ENCODE measurements at regions not wholly inside any gene's neighbourhood (a gene's known extent, or its start where the extent isn't known, plus 50 kb on each side); places are given as distances from the start of the nearest gene placed in this dataset.

DNA sequence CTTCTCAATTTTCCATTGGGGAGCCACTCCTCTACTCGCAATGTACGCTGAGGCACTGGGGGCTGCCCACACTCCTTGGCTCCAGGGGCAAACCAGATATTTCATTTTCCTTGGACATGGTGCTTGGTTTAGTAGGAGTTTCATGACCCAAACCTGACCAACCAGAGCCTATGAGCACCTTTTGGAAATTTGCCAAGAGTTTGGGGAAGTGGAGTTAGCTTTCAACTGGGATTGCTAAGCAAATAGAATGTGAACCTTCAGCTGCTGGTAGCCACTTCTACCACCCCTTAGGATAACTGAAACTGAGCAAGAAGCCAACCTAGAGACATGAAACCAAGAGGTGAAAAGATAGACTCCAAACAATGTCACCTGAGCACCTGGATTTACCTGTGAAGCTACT, 74.9 kb upstream of the COL13A1 start:
- TF ChIP-seq, protein P1, sequence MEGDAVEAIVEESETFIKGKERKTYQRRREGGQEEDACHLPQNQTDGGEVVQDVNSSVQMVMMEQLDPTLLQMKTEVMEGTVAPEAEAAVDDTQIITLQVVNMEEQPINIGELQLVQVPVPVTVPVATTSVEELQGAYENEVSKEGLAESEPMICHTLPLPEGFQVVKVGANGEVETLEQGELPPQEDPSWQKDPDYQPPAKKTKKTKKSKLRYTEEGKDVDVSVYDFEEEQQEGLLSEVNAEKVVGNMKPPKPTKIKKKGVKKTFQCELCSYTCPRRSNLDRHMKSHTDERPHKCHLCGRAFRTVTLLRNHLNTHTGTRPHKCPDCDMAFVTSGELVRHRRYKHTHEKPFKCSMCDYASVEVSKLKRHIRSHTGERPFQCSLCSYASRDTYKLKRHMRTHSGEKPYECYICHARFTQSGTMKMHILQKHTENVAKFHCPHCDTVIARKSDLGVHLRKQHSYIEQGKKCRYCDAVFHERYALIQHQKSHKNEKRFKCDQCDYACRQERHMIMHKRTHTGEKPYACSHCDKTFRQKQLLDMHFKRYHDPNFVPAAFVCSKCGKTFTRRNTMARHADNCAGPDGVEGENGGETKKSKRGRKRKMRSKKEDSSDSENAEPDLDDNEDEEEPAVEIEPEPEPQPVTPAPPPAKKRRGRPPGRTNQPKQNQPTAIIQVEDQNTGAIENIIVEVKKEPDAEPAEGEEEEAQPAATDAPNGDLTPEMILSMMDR (IDR thresholded peaks at IDR 0.05), result no peak
- no peak for TF ChIP-seq POLR2AphosphoS5 (IDR thresholded peaks at IDR 0.05)
- no peak for TF ChIP-seq POLR2A (IDR thresholded peaks at IDR 0.05)
